Neural crest cell (in vitro differentiated cells): ENCODE measurements at regions not wholly inside any gene's neighbourhood (a gene's known extent, or its start where the extent isn't known, plus 50 kb on each side); places are given as distances from the start of the nearest gene placed in this dataset.

Experiments used
- DNase-seq: peaks from one replicate; pipeline ENCODE4 v3.0.0; 2021; ENCODE audit warnings: low read depth, mixed read lengths, low spot score
- H3K27ac Mint-ChIP-seq: one replicate; pipeline ENCODE4 v1.8.0; 2021; ENCODE audit warnings: mild to moderate bottlenecking, mixed read lengths; ENCODE audit not compliant: unreplicated experiment
- H3K27me3 Mint-ChIP-seq: 2 replicates; pipeline ENCODE4 v1.8.0; 2021; ENCODE audit warnings: low read depth, mild to moderate bottlenecking, mixed read lengths
- H3K36me3 Mint-ChIP-seq: 2 replicates; pipeline ENCODE4 v1.8.0; 2021; ENCODE audit warnings: low read depth, mild to moderate bottlenecking, mixed read lengths
- H3K4me1 Mint-ChIP-seq: 2 replicates; pipeline ENCODE4 v1.8.0; 2021; ENCODE audit warnings: mixed read lengths
- H3K4me3 Mint-ChIP-seq: one replicate; pipeline ENCODE4 v1.8.0; 2021; ENCODE audit warnings: mild to moderate bottlenecking, mixed read lengths
- H3K9me3 Mint-ChIP-seq: 2 replicates; pipeline ENCODE4 v1.8.0; 2021; ENCODE audit warnings: mixed read lengths
- CTCF ChIP-seq: fragments of 200-600 bp; sonication (generic); conservative IDR thresholded peaks from 2 replicates; pipeline ENCODE4 v1.5.0; 2021; ENCODE audit warnings: antibody characterized with exemption, mild to moderate bottlenecking

GRCh38 chr13:104759069-104759468 lies 1692.9 kb upstream of the SLC10A2 start:
- Mint-ChIP-seq H3K27ac (no peak overlapping the region), H3K9me3 (peaks cover 4% of the 10 kb centered on the region), H3K27me3 (no peaks in the 10 kb centered on the region)

GRCh38 chr13:104757712-104758111 lies 1691.5 kb upstream of the SLC10A2 start:
- Mint-ChIP-seq H3K4me1 (peaks cover 10% of the 10 kb centered on the region), H3K4me3 (no peak overlapping the region), H3K27me3 (no peaks in the 10 kb centered on the region), H3K36me3 (peaks cover 4% of the 10 kb centered on the region), H3K9me3 (peaks cover 11% of the 10 kb centered on the region), H3K27ac (no peak overlapping the region)
- no peak for TF ChIP-seq CTCF
- no peak for DNase-seq

More at GRCh38 chr13:104759069-104759468, 1692.9 kb upstream of the SLC10A2 start:
- no peak for DNase-seq
- Mint-ChIP-seq H3K4me1 (no peaks in the 10 kb centered on the region), H3K4me3 (no peak overlapping the region), H3K36me3 (no peaks in the 10 kb centered on the region)
- no peak for TF ChIP-seq CTCF

GRCh38 chr13:104750377-104750776 lies 1684.2 kb upstream of the SLC10A2 start:
- H3K9me3 Mint-ChIP-seq: peaks cover 11% of the 10 kb centered on the region
- no peak for TF ChIP-seq CTCF
- H3K36me3 Mint-ChIP-seq: peaks cover 4% of the 10 kb centered on the region
- H3K4me3 Mint-ChIP-seq: no peak overlapping the region
- no peak for DNase-seq
- H3K27me3 Mint-ChIP-seq: no peaks in the 10 kb centered on the region
- H3K4me1 Mint-ChIP-seq: peaks cover 10% of the 10 kb centered on the region
- H3K27ac Mint-ChIP-seq: no peak overlapping the region

- peak overlapping the region; percentile 15 for H3K27ac Mint-ChIP-seq
- no peaks in the 10 kb centered on the region for H3K27me3 Mint-ChIP-seq
Observed at GRCh38 chr13:104740641-104741222, 1674.5 kb upstream of the SLC10A2 start.

GRCh38 chr13:104737713-104738112 lies 1671.5 kb upstream of the SLC10A2 start:
- H3K27ac Mint-ChIP-seq: no peak overlapping the region
- no peaks in the 10 kb centered on the region for H3K36me3 Mint-ChIP-seq
- H3K4me1 Mint-ChIP-seq: no peaks in the 10 kb centered on the region
- no peak overlapping the region for H3K4me3 Mint-ChIP-seq
- no peak for TF ChIP-seq CTCF
- H3K27me3 Mint-ChIP-seq: no peaks in the 10 kb centered on the region
- no peak for DNase-seq
- H3K9me3 Mint-ChIP-seq: no peaks in the 10 kb centered on the region

More at GRCh38 chr13:104740641-104741222, 1674.5 kb upstream of the SLC10A2 start:
- no peaks in the 10 kb centered on the region for H3K36me3 Mint-ChIP-seq
- no peak overlapping the region for H3K4me3 Mint-ChIP-seq
- H3K4me1 Mint-ChIP-seq: no peaks in the 10 kb centered on the region
- DNase-seq: no peak
- TF ChIP-seq CTCF: no peak
- H3K9me3 Mint-ChIP-seq: no peaks in the 10 kb centered on the region
